ENCODE measurements at regions not wholly inside any gene's neighbourhood (a gene's known extent, or its start where the extent isn't known, plus 50 kb on each side); places are given as distances from the start of the nearest gene placed in this dataset.

DNA sequence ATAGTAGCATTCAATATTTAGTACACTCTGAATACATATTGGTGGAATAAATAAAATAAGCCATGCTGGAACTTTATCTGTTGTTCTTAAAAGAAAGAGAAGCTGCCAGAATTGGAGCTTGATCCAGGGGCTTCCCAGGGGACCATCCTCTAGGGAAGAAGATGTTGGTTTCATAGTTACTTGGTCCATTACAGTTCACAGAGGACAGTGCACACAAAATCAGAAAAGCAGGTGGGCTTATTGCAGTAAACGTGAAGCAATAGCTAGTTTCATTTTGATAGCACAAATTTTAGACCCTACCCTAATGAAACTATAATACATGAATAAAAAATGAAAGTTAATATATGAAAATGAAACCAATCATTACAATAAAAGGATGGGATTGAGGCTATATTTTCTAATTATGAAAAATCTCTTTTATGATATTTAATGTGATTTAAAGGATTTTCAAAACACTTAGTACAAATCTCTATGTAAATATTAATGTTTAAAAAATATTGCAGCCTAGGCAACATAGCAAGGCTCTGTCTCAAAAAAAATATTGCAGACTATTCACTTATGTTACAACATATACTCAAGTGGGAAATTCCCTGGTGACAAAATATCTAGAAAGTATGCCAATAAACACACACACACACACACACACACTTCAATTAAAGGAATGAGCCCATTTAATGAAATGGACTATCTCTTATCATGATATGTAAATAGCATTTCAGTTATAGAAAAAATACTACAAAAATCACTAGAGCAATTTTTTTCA is 227.0 kb upstream of the MARCKS start:
- intact Hi-C loops (cut with micrococcal nuclease), result no loop called here

DNA sequence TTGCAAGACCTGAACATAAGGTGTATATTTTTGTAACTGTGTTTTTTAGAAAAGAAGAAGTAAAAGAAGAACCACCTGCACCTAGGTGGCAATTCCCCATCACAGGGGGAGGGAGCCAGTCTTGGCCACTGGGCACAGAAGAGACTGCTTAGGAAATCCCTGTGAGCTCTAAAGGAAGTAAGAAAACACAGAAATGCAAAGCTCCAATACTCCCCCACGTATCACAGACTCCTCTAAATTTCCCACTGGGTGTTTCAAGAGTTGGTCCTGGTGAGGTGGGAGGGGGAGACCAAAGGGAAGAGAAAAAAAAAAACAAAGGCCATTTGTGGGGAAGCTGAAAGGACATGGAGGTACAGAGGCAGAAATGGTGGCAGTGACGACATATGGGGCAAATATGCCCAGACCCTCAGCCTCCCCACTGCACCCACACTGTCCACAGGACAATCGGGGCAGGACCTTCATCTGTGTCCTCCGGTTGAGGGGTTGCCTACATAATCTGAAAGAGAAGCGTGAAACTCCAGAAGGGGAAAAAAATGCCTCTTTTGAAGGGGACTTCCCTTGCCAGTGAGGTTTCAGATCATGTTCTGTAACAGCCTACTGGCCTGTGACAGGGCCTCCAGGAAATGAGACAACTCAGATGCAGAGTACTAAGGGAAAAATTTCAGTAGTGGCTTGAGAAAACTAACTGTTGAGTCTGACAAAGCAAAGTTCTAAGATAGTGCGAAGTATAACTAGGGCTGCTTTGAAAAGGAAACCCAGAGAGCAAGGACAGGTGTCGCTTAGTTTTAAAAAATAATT is 226.2 kb upstream of the MARCKS start:
- intact Hi-C loops (cut with micrococcal nuclease), result no loop called here

DNA sequence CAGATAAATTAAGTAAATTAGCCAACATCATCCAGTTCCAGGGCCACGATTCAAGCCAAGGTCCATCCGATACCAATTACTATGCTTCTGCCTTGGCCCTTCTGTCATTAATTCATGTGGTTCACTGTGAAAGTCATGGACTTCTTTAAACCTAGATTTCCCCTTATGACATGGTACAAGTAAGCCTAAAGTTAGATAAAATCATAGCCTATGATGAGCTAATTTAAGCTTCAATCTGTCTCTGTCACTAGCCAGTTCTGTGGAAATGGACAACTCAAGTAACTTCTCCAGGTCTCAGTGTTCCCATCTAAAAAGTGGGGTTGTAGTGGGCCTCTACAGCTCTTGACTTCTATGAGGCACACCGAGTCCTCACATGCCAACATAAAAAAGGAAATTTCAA is 225.5 kb upstream of the MARCKS start:
- intact Hi-C loops (cut with micrococcal nuclease), result no loop called here

DNA sequence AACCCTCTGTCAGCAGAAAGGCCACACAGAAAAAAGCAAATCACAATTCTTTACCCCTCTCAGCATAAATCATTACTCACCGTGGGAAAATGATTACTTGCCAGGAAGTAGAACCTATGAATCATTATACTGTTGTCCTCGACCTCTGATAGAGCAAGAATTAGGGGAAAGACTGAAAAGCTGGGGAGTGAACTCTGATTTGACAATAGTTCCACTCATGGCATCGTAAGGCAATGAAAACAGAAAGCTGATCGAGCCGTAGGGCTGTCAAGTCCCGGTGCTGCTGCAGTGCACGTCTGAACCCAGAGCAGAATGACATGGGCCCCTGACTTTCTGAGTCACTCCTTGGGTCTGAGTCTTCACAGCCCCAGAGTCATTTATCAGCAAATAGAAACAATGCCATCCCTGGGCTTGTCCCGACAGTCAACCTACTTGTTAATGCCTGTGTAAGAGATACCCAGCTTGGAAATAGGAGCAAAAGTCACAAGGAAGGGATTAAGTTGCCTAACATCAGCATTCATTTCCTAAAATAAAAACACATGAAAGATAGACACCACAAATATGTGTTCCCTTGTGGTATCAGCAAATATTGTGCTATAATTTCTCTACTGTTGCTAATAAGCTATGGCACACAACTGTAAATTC is 224.8 kb upstream of the MARCKS start:
- intact Hi-C loops (cut with micrococcal nuclease), result no loop called here

DNA sequence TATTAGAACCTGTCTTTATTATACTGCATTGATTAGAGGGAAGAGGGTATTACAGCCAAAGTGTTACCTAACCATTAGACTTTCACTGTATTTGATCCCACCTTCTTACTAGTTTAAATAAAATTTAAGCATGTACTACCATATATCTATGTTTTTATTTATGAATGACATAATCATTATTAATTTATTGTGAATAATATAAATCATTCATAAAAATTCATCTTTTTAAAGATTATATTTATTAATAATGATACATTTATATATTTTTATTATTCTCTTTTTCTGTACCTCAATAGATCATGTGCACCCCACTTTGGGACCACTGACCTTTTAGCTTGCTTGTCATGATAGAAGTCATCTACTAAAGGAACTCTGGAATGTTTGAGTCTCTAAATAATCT is 223.5 kb upstream of the MARCKS start:
- intact Hi-C loops (cut with micrococcal nuclease), result no loop called here

DNA sequence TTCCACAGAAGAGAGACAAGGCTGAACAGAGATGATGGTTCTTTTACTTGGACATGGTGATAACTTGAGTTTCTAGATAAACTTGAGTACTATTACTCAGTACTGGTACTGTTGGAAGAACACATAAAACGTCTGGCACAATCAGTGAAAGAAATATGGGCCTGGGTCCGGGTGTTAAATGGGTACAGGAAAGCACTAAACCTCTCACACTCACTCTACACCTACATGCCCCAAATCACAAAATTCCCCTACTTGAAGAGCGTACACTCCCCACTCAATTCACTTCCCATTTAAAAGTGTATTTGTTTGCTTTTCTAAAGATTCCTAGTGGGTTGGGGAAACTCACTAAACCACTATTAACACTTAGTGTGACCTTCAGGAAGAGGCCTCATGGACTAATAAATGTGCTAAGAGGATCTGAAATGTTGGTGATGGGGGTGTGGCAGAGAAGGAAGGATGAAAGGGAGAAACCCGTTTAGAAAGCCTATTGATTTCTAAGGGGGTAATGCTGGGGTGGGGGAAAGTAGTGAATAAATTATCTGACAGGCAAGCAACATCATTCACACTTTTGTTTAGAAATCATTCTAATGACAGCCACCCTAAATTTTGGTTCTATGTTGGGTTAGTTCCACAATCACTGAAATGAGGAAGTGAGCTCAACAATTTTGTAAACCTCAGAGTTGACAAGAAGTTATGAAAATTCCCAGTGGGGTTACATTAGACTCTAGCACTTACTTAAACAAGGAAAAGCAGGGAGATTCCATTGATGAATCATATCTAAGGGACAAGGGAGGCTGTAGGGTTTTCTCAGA is 222.6 kb upstream of the MARCKS start:
- intact Hi-C loops (cut with micrococcal nuclease), result no loop called here

DNA sequence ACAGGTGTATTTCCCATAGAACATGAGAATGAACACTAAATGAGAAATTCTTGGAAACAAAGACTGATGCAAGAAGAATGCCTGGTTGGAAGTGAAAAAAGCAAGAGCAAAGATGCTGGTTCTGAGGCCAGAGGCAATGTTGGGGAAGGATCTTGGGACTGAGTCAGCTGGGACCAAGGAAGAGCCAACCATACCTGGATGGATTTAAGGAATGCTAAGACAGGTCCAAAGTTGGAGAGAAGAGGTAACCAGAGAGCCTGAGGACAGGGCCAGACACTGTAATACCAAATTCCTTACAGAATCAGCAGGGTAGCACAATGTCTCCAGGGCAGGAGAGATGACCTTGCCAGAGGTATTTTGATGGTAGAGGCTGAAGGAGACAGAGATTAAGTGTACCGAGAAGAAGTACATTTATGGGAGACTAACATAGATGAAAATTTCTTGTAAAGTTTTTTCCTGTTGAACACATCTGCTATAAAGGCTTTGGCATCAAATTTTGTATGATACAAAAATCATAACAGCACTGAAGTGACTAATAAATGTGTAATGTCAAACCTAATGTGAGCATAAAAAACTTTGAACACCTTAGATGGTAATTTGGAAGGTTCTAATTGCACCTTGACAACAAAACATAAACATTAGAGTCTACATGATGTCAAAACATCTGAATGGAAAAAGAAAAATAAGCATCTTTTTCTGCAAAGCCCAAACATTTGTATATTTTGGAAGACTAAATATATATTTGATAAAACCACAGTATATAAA is 221.7 kb upstream of the MARCKS start:
- intact Hi-C loops (cut with micrococcal nuclease), result no loop called here

DNA sequence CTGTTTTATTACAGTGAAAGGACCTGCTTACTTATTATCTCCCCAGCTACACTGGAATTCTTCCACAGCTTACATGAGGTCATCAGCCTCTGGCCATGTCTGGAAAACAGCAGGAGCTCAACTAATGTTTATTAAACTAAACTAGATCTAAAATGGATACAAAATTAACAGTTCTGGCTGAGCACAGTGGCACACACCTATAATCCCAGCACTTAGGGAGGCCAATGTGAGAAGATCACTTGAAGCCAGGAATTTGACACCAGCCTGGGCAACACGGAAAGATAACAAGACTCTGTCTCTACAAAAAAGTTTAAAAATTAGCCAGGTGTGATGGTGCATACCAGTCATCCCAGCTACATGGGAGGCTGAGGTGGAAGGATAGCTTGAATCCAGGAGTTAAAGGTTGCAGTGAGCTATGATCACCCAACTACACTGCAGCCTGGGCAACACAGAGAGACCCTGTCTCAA is 220.8 kb upstream of the MARCKS start:
- intact Hi-C loops (cut with micrococcal nuclease), result no loop called here

DNA sequence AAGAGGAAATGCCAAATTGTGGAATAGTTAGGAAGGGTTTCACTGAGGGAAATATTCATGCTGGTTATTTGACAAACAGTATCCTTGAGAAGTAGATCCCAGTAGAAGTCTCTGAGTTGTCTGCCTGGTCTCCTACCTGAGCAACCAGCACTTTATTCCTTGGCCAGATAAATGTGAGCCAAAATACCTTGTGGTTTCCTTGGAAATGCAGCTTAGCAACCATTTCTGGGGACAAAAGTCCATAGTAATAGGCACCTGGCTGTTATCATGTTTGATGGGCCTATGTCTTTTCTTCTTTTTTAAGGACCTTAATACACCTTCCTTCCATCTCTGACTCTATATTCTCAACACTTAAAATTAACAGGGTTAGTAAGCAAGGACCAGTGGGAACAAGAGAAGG is 217.1 kb upstream of the MARCKS start:
- intact Hi-C loops (cut with micrococcal nuclease), result no loop called here

DNA sequence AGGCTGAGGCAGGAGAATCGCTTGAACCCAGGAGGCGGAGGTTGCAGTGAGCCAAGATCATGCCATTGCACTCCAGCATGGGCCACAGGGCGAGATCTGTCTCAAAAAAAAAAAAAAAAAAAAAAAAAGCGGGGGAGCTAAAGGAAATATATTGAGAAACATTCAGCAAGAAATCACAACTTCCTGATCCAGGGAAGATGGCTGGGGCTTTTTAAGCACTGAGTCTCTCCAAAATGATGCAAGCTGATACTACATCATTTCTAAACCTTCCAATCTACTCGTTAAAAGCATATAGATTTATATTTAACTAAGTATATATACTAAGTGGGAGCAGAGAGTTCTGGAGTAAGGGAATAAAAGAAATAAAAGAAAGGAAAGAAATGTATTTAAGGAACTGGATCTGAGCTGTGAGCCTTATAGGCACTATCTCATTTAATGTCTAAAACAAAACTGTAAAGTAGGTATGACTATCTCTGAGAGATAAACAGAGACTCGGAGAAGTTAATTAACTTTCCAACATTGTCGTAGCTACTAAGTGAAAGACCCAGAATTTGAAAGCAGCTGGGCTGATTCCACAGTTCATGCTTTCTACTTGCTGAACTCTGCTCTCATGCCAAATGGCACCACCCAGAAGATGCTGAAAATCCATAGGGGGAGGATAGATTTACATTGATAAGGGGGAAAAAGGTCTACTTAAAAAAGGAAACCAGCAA is 215.0 kb upstream of the MARCKS start:
- intact Hi-C loops (cut with micrococcal nuclease), result no loop called here

DNA sequence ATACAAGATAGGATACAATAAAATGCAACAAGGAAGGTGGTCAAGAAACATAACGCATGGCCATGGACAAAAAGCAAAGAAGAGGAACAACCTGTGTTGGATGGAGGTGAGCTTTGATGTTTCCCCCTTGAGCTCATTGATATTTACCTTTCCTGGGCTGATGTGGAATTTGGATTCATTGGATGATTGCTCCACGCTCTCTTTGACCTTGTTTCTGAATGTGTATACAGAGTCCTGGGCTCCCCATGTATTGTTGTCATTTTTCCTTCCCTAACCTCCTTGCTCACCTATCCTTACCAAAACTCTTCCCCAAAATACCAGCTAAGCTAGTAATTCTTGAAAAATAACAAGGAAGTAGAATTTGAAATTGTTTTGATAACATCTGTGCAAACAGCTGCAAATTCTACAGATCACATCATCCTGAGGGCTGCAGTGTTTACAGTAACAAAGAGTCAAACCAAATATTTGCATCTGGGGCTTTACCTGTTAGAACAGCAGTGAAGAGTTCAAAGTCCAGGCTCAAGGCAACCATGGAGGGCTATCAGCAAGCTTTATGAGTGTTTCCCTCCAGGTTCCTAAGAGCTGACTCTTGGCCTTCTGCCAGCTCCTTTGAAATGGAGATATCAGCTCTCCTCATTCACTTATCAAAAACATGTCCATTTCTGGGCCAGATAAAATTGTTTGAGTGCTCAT is 214.3 kb upstream of the MARCKS start:
- intact Hi-C loops (cut with micrococcal nuclease), result no loop called here

DNA sequence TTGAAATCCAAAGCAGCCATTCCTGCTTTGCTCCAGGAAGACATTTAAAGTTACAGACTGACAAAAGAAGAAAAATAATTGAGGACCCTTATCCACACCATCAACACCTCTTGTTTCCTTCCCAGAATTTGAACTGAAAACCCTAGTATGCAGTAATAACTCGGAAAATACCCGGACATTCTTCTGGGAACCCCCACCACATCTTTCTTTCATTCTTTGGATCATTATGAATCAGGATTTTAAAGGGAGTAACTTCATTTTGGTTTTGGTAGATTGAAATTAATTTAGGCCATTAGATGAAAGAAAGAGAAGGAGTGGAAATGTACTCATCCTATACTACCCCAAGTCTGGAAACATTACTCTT is 213.8 kb upstream of the MARCKS start:
- intact Hi-C loops (cut with micrococcal nuclease), result no loop called here

DNA sequence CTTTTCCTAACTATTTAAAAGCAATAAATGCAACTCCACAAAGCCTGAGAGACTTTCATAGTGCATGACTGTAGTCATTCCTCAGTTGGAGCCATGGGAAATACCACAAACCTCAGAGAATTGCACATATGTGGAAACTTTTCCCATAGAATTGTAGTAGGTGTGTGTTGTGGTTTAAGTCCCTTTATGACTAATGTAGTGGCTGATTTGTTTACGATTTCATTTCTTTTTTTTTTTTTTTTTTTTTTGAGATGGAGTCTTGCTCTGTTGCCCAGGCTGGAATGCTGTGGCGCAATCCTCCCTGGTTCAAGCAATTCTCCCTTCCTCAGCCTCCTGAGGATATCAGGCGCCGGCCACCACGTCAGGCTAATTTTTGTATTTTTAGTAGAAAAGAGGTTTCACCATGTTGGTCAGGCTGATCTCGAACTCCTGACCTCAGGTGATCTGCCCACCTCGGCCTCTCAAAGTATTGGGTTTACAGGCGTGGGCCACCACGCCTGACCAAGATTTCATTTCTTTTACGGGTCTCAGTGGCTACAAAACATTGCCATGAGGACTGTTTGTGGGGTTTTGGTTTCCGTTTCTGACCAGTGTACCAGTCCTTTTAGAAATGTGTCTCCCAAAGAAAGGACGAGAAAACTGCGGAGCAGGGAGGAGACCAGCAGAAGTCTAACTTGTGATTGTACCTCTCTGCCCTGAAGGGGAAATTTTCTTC is 212.1 kb upstream of the MARCKS start:
- intact Hi-C loops (cut with micrococcal nuclease), result no loop called here

DNA sequence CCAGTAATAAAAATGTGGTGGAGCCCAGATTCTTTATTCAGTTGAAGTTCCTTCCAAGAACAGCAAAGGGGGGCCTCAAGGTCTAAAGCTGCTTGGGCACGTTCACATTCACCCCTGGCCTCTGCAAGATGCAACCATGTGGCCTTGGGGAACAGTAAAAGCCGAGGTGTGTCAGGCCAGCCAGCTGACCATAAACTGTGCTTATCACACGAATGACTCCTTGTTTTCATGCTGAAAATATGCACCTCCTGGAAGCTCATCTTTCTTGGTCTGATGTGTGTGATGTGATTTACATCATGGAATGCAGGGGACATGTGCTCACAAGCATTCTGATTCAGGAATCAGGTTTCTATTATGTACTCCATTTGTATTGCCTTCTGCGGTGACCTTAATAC is 211.6 kb upstream of the MARCKS start:
- intact Hi-C loops (cut with micrococcal nuclease), result no loop called here

DNA sequence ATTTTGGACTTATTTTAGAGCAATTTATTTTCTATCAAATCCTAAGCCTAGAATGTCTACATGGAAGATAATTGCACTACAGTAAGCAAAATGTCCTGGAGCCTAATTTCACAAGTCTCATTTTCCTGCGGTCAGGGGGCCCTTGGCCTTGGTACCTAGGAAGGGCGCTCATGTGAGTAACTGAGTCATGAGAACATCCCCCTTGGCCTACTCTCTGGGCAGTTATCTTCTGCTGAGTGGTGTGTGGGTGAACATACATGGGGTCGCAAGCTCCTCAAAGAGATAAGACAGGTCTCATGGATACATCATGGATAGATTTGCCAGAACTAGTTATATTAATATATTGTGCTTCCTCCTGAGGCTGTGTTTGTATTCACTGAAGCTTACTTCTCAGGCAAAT is 211.2 kb upstream of the MARCKS start:
- intact Hi-C loops (cut with micrococcal nuclease), result no loop called here

DNA sequence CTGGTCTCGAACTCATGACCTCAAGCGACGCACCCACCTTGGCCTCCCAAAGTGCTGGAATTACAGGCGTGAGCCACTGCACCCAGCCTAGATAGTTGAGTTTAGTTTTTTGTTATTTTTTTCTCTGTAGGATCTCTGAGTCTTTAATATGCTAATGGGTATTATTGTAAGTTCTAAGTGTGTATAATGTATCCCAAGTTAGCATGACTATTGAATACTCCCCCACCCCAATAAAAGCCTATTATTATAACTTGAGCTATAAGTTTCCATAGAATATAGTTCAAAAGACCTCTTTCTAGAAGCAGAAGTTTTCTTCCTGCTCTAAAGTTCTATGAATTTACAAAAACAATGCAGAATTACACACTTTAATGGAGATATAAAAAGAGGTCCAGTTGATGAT is 210.4 kb upstream of the MARCKS start:
- intact Hi-C loops (cut with micrococcal nuclease), result no loop called here

DNA sequence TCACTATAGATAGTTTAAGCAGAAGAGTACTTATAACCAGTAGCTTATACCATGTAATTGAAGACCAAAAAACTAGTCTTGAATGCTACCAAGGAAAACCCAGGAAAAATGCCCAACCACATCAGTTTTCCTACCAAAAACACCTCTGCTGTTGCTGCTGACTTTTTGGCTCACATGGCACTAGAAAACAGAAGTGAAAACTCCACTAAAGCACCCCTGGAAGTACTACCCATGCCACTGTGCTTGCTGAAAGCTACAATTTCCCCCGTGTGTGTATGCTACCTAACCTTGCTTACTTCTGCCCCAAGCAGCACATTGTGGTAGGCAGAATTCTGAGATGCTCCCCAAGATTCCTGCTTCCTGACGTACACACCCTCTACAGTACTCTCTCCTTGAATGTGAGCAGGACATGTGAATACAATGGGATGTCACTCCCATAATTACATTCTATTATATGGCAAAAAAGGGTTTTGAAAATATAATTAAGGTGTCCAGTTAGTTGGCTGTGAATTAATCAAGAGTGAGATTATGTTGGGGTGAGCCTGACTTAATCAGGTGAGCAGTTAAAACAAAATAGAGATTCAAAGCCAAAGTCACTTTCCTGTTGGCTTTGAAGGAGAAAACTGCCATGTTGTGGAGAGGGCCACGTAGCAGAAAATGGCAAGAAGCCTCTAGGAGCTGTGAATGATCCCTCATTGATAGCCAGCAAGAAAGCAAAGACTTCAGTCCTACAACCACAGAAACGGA is 209.8 kb upstream of the MARCKS start:
- intact Hi-C loops (cut with micrococcal nuclease), result no loop called here

DNA sequence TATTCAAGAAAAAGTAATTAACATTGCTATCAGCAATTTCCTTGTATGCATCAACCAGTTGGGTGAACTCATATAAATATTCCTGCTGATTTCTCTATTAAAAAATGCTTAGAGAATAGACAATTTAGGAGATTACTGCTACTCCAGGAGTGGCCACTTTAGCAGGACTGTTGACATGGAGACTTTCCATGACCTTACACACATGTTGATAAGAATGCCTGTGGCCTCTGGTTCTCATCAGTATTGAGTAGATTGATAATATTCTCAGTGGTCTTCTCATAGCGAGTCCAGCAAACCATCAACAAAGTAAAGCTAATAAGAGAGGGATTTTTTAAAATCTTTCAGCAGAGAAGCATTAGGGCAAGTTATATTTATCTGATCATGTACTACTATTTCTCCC is 208.4 kb upstream of the MARCKS start:
- intact Hi-C loops (cut with micrococcal nuclease), result no loop called here

Measured in T-helper 1 cell treated with Interleukin-12 subunit alpha and Interleukin-12 subunit beta and Interleukin-4 antibody, amounts not matched to agents 30 ng/mL and 1 ng/mL, for 36 hours (primary cell).